GM19452 (cell line): ENCODE measurements at regions not wholly inside any gene's neighbourhood (a gene's known extent, or its start where the extent isn't known, plus 50 kb on each side); places are given as distances from the start of the nearest gene placed in this dataset.
A peak's percentile ranks its signal among the peaks of the same experiment; 100 is the strongest.

Experiments used
- ATAC-seq: cut with Tn5 transposase; IDR thresholded peaks from one replicate; pipeline ENCODE4 v1.9.1; 2021; ENCODE audit not compliant: unreplicated experiment

- no peak for ATAC-seq
Observed at GRCh38 chr2:189267925-189268579, 88.5 kb upstream of the COL5A2 start.

- ATAC-seq = no peak
Observed at GRCh38 chr2:189268763-189269162, 89.2 kb upstream of the COL5A2 start.

GRCh38 chr2:189273734-189274133, 94.2 kb upstream of the COL5A2 start:
- no peak for ATAC-seq

- no peak for ATAC-seq
Observed at GRCh38 chr2:189274361-189274760, 94.8 kb upstream of the COL5A2 start.

GRCh38 chr2:189276277-189276676, 96.7 kb upstream of the COL5A2 start:
- no peak for ATAC-seq

- no peak for ATAC-seq
Observed at GRCh38 chr2:189281201-189281600, 101.6 kb upstream of the COL5A2 start.

GRCh38 chr2:189285349-189285748, 105.8 kb upstream of the COL5A2 start:
- no peak for ATAC-seq

- no peak for ATAC-seq
Observed at GRCh38 chr2:189285962-189286645, 106.5 kb upstream of the COL5A2 start.

- ATAC-seq = no peak
Observed at GRCh38 chr2:189287363-189287762, 107.8 kb upstream of the COL5A2 start.

GRCh38 chr2:189287982-189288521, 108.5 kb upstream of the COL5A2 start:
- peak; percentile 74 for ATAC-seq

GRCh38 chr2:189291460-189291859, 111.9 kb upstream of the COL5A2 start:
- no peak for ATAC-seq

GRCh38 chr2:189293164-189293563, 113.6 kb upstream of the COL5A2 start:
- no peak for ATAC-seq

- ATAC-seq = no peak
Observed at GRCh38 chr2:189297446-189297845, 117.9 kb upstream of the COL5A2 start.

GRCh38 chr2:189298038-189298437, 118.5 kb upstream of the COL5A2 start:
- no peak for ATAC-seq

GRCh38 chr2:189298481-189298880, 118.9 kb upstream of the COL5A2 start:
- ATAC-seq = no peak

- no peak for ATAC-seq
Observed at GRCh38 chr2:189299974-189300373, 120.4 kb upstream of the COL5A2 start.

- no peak for ATAC-seq
Observed at GRCh38 chr2:189300916-189301315, 121.4 kb upstream of the COL5A2 start.

- ATAC-seq = no peak
Observed at GRCh38 chr2:189302274-189302948, 122.8 kb upstream of the COL5A2 start.

- no peak for ATAC-seq
Observed at GRCh38 chr2:189304360-189304759, 124.8 kb upstream of the COL5A2 start.

GRCh38 chr2:189305291-189305943, 125.9 kb upstream of the COL5A2 start:
- ATAC-seq = no peak

GRCh38 chr2:189306525-189306924, 127.0 kb upstream of the COL5A2 start:
- no peak for ATAC-seq
